C1 segment of cervical spinal cord (tissue), 14 donors: ENCODE measurements at regions not wholly inside any gene's neighbourhood (a gene's known extent, or its start where the extent isn't known, plus 50 kb on each side); places are given as distances from the start of the nearest gene placed in this dataset.

Experiments
- DNase-seq, 14 donors: peaks; one replicate each; lab custom pipeline; 2025; lab: John Stamatoyannopoulos, UW

- DNase-seq, result no peak
Measured at GRCh38 chr18:48488388-48488850, 50.4 kb upstream of the CTIF start.

DNA sequence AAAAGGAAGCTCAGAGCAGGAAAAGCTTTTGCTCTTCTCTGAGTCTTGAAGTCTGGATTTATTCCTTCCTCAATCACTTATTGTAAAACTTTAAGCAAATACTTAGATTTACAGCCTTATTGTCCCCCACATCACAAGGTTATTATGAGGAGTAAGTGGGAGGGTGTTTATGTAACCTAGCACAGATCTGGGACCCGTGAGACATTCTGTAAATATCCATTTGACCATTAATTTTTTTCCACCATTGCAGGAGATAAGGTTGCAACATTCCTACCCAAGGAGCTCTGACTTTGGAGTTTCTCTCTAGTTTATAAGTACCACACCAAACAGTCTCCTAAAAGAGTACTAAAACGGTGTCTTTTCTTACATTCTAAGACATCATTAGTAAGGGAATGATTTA is 52.1 kb upstream of the CTIF start:
- DNase-seq, result no peak

GRCh38 chr18:48485828-48486405 is 52.9 kb upstream of the CTIF start:
- DNase-seq, result no peak

- no peak for DNase-seq
Measured at GRCh38 chr18:48481092-48481491, 57.7 kb upstream of the CTIF start.

DNA sequence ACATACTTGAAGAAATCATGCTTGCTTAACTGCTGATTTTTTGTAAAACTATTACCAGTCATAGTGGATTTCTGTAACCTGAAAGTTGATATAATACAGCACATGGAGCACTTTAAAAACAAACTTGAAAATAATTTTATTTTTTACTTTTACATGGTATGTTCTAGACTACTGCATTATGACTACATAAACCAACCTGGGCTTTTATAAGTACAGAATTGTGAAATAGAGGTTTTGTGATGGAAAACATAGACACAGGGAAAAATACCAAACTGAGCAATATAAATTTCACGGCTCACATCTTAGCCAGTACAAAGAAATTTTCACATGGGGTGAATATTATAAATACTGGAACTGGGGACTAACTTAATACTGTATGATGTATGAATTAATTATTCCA is 59.3 kb upstream of the CTIF start:
- no peak for DNase-seq

- no peak for DNase-seq
Measured at GRCh38 chr18:48477348-48477747, 61.5 kb upstream of the CTIF start.

- no peak for DNase-seq
Measured at GRCh38 chr18:48476550-48476917, 62.3 kb upstream of the CTIF start.

DNA sequence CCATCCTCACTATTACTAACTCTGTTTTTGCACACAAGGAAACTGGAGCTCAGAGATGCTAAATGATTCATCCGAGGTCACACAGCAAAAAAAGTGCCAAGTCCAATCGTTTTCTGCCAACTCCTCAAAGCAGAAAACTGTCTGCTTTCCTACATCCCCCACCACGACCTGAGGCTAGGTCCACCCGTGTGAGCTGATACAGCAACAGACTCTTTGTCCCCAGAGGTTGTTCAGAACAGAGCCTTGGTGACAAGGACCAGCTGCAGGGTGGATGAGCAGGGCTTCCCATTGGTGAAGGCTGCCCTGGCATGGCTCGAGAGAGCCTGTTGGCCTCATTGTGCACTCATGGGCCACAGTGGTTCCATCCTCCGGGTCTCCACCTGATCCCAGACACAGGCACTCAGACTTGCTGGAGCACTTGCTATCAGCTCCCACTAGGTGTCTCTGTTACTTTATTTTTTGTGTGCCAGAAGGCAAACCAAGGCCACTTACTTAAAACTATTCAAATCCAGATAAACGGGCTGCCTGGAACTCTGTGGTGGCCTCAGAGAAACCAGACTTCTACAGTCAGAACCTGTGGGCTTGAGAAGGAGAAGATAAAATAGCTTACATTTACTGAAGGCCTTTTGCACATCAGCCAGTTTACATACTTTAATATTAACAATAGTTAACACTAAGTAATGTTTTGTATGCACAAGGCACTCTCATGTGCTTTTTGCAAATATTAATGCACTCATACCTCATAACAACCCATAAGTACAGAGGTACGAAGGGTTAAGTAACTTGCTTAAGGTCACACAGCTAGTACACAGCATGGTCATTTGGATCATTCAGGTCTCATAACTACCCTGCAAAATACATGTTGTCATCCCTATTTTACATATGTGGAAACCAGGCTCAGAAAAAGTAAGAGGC is 62.9 kb upstream of the CTIF start:
- DNase-seq, result peak in 6 of 14 donors; percentile 11 to 55 (median 32)

- no peak for DNase-seq
Measured at GRCh38 chr18:48473816-48474215, 64.6 kb upstream of the ZBTB7C start.

- no peak for DNase-seq
Measured at GRCh38 chr18:48472610-48473009, 63.4 kb upstream of the ZBTB7C start.

GRCh38 chr18:48470484-48471180 is 61.4 kb upstream of the ZBTB7C start:
- no peak for DNase-seq

DNA sequence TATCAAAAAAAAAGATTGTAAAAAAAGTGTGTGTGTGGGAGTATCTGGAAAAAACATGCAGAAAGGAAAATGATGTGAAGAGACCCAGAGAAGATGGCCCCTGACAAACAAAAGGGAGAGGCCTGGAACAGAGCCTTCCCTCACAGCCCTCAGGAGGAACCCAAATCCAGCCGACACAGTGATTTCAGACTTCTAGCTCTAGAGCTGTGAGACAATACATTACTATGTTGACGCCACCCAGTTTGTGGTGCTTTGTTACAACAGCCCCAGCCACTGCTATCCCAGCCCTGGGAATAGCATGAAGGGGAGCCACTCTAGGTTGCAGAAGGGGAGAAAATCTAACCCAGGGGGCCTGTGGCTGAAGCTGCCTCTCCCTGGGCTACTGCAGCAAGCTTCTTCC is 59.0 kb upstream of the ZBTB7C start:
- no peak for DNase-seq

DNA sequence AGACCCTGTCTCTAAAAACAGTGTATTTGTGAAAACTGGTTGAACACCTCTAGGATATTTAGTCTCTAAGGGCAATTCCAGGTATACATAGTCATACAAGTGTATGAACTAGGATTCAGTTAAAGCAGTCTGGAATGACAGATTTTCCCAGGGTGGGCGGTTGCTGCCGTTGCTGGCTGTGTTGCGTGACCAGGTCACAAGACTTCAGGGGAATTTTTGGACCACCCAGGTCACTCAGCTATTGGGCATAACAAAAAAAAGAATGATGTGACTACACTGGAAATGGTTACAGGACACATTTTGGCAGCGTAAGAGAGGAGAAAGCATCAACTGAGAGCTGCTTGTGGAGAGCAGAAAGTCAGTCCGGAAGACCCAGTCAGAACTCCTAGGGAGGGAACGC is 58.0 kb upstream of the ZBTB7C start:
- no peak for DNase-seq

DNA sequence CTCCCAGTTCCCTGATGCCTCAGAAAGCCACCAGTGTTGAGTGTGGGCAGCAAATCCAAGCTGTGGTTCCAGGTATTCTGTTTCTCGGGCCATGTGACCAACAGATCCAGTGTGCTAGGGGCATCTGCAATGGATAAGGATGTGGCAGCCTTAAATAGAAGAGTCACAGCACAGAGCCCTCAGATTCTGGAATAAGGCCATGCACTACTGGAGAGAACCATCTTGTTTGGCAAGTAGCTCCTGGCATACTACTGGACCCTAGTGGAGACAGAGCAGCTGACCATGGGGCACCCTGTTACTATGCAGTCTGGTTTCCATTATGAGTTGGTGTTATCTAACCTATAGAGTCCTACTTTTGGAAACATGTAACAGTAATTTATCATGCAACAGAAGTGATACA is 53.3 kb upstream of the ZBTB7C start:
- DNase-seq, result no peak

- DNase-seq, result no peak
Measured at GRCh38 chr18:48460929-48461583, 51.9 kb upstream of the ZBTB7C start.

DNA sequence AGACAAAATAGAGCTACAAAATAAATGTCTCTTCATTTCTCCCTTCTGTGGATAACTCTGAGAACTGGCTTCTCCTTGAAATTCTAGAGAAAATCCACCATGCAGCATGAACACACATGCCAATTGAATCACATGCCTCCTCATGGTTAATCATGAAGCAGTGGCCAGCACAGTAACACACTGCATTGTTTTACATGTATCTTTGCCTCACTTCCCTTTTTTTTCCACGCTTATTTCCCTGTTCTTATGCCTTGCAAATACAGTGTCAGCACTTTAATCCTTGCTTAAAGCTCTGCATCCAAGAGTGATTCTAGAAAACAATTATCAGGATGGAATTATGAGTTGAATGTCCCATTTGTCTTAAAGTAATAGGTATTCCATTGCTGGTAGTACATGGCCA is 50.3 kb upstream of the ZBTB7C start:
- DNase-seq, result no peak

- no peak for DNase-seq
Measured at GRCh38 chr18:48459016-48459415, 49.8 kb upstream of the ZBTB7C start.
